Activated CD4-positive, alpha-beta memory T cell treated with anti-CD3 and anti-CD28 coated beads for 36 hours (primary cell): ENCODE measurements at regions not wholly inside any gene's neighbourhood (a gene's known extent, or its start where the extent isn't known, plus 50 kb on each side); places are given as distances from the start of the nearest gene placed in this dataset.

ENCODE experiments used
- CTCF ChIA-PET: fragments of 350-600 bp; sonication (Branson Sonifier 250); formaldehyde crosslinking; loops from one replicate; lab custom pipeline; 2021; ENCODE audit warnings: antibody characterized with exemption, inconsistent platforms; lab: Charles Lee
- POLR2A ChIA-PET: fragments of 350-600 bp; sonication (Branson Sonifier 250); formaldehyde crosslinking; loops from one replicate; lab custom pipeline; 2021; ENCODE audit warnings: antibody characterized with exemption; lab: Charles Lee
- DNase-seq: peaks from one replicate; pipeline ENCODE4 v3.0.0-alpha.2; 2020
- H3K27ac Mint-ChIP-seq: one replicate; pipeline ENCODE4 v1.8.0; 2021; ENCODE audit warnings: mixed read lengths
- H3K27me3 Mint-ChIP-seq: one replicate; pipeline ENCODE4 v1.8.0; 2021; ENCODE audit warnings: mixed read lengths
- H3K36me3 Mint-ChIP-seq: one replicate; pipeline ENCODE4 v1.8.0; 2021; ENCODE audit warnings: mixed read lengths
- H3K4me1 Mint-ChIP-seq: one replicate; pipeline ENCODE4 v1.8.0; 2021; ENCODE audit warnings: low read depth, mixed read lengths
- H3K4me3 Mint-ChIP-seq: one replicate; pipeline ENCODE4 v1.8.0; 2021; ENCODE audit warnings: mild to moderate bottlenecking, mixed read lengths
- H3K9me3 Mint-ChIP-seq: one replicate; pipeline ENCODE4 v1.8.0; 2021; ENCODE audit warnings: mixed read lengths
- intact Hi-C: fragments of 100-400 bp; cut with micrococcal nuclease; formaldehyde crosslinking; loops from one replicate; pipeline ENCODE4 v1.15.1; 2023

GRCh38 chr10:63720676-63721075, 199.5 kb downstream of the REEP3 start:
- intact Hi-C loops = loop anchor here (1.0 to 2.0 kb wide), 5 partner anchors 47 to 553 kb away; no protein-coding TSS in a partner anchor
- DNase-seq = no peak
- POLR2A ChIA-PET = interaction anchor here (0.7 to 0.9 kb wide), 2 partner anchors 15 to 452 kb away, joined by 3 to 4 read pairs; no protein-coding TSS in a partner anchor
- no peaks in the 10 kb centered on the region for H3K9me3 Mint-ChIP-seq
- H3K4me3 Mint-ChIP-seq = no peak overlapping the region
- no peak overlapping the region for H3K27ac Mint-ChIP-seq
- peaks cover 7% of the 10 kb centered on the region for H3K4me1 Mint-ChIP-seq
- CTCF ChIA-PET = interaction anchor here (0.6 to 9.3 kb wide), 77 partner anchors 8 to 1126 kb away, joined by 3 to 319 read pairs (median 4); partner anchors contain the start of genes JMJD1C, NRBF2 and REEP3
- no peaks in the 10 kb centered on the region for H3K36me3 Mint-ChIP-seq
- peaks cover 5% of the 10 kb centered on the region for H3K27me3 Mint-ChIP-seq

GRCh38 chr10:63722537-63722936, 201.3 kb downstream of the REEP3 start:
- no peaks in the 10 kb centered on the region for H3K36me3 Mint-ChIP-seq
- H3K9me3 Mint-ChIP-seq = no peaks in the 10 kb centered on the region
- H3K4me1 Mint-ChIP-seq = peaks cover 7% of the 10 kb centered on the region
- POLR2A ChIA-PET = no interaction called here
- no peak for DNase-seq
- H3K27me3 Mint-ChIP-seq = peaks cover 19% of the 10 kb centered on the region
- CTCF ChIA-PET = interaction anchor here (1.4 to 9.3 kb wide), 5 partner anchors 60 to 565 kb away, joined by 3 to 319 read pairs (median 48); no protein-coding TSS in a partner anchor
- H3K4me3 Mint-ChIP-seq = no peak overlapping the region
- intact Hi-C loops = no loop called here
- no peak overlapping the region for H3K27ac Mint-ChIP-seq

- H3K4me3 Mint-ChIP-seq = no peak overlapping the region
- POLR2A ChIA-PET = no interaction called here
- peaks cover 21% of the 10 kb centered on the region for H3K27me3 Mint-ChIP-seq
- H3K9me3 Mint-ChIP-seq = no peaks in the 10 kb centered on the region
- H3K4me1 Mint-ChIP-seq = peaks cover 7% of the 10 kb centered on the region
- H3K36me3 Mint-ChIP-seq = no peaks in the 10 kb centered on the region
- no peak overlapping the region for H3K27ac Mint-ChIP-seq
- CTCF ChIA-PET = interaction anchor here (1.4 to 9.3 kb wide), 3 partner anchors 61 to 566 kb away, joined by 3 to 319 read pairs (median 48); no protein-coding TSS in a partner anchor
- no peak for DNase-seq
- intact Hi-C loops = no loop called here
Observed at GRCh38 chr10:63723320-63723719, 202.1 kb downstream of the REEP3 start.

GRCh38 chr10:63723741-63724140, 202.5 kb downstream of the REEP3 start:
- peaks cover 7% of the 10 kb centered on the region for H3K4me1 Mint-ChIP-seq
- no peaks in the 10 kb centered on the region for H3K36me3 Mint-ChIP-seq
- ChIA-PET POLR2A (no interaction called here), CTCF (interaction anchor here (1.4 to 9.3 kb wide), 3 partner anchors 61 to 567 kb away, joined by 3 to 319 read pairs (median 48); no protein-coding TSS in a partner anchor)
- no peaks in the 10 kb centered on the region for H3K9me3 Mint-ChIP-seq
- H3K27me3 Mint-ChIP-seq = peaks cover 21% of the 10 kb centered on the region
- H3K27ac Mint-ChIP-seq = no peak overlapping the region
- intact Hi-C loops = no loop called here
- H3K4me3 Mint-ChIP-seq = no peak overlapping the region
- DNase-seq = no peak

GRCh38 chr10:63724922-63725321, 203.7 kb downstream of the REEP3 start:
- Mint-ChIP-seq H3K4me1 (peaks cover 7% of the 10 kb centered on the region), H3K4me3 (no peak overlapping the region), H3K27me3 (peaks cover 26% of the 10 kb centered on the region), H3K27ac (no peak overlapping the region), H3K9me3 (no peaks in the 10 kb centered on the region), H3K36me3 (no peaks in the 10 kb centered on the region)
- no peak for DNase-seq
- ChIA-PET CTCF (no interaction called here), POLR2A (no interaction called here)
- intact Hi-C loops = no loop called here

GRCh38 chr10:63726867-63727266, 205.7 kb downstream of the REEP3 start:
- H3K4me3 Mint-ChIP-seq = no peak overlapping the region
- intact Hi-C loops = no loop called here
- peaks cover 30% of the 10 kb centered on the region for H3K27me3 Mint-ChIP-seq
- no peaks in the 10 kb centered on the region for H3K36me3 Mint-ChIP-seq
- no peaks in the 10 kb centered on the region for H3K9me3 Mint-ChIP-seq
- no peak for DNase-seq
- POLR2A ChIA-PET = no interaction called here
- H3K4me1 Mint-ChIP-seq = no peaks in the 10 kb centered on the region
- CTCF ChIA-PET = no interaction called here
- H3K27ac Mint-ChIP-seq = no peak overlapping the region

GRCh38 chr10:63727636-63728035, 206.4 kb downstream of the REEP3 start:
- CTCF ChIA-PET = no interaction called here

GRCh38 chr10:63735305-63735704, 214.1 kb downstream of the REEP3 start:
- H3K36me3 Mint-ChIP-seq = no peaks in the 10 kb centered on the region

More at GRCh38 chr10:63727636-63728035, 206.4 kb downstream of the REEP3 start:
- POLR2A ChIA-PET = no interaction called here
- Mint-ChIP-seq H3K27ac (no peak overlapping the region), H3K9me3 (no peaks in the 10 kb centered on the region), H3K4me3 (no peak overlapping the region), H3K36me3 (no peaks in the 10 kb centered on the region), H3K27me3 (peaks cover 30% of the 10 kb centered on the region), H3K4me1 (no peaks in the 10 kb centered on the region)
- intact Hi-C loops = no loop called here
- no peak for DNase-seq

GRCh38 chr10:63738410-63738809, 217.2 kb downstream of the REEP3 start:
- Mint-ChIP-seq H3K4me3 (no peak overlapping the region), H3K4me1 (no peaks in the 10 kb centered on the region), H3K36me3 (no peaks in the 10 kb centered on the region), H3K27ac (no peak overlapping the region), H3K9me3 (no peaks in the 10 kb centered on the region), H3K27me3 (peaks cover 4% of the 10 kb centered on the region)
- intact Hi-C loops = no loop called here
- ChIA-PET POLR2A (no interaction called here), CTCF (no interaction called here)
- DNase-seq = no peak

More at GRCh38 chr10:63735305-63735704, 214.1 kb downstream of the REEP3 start:
- intact Hi-C loops = no loop called here
- no peaks in the 10 kb centered on the region for H3K9me3 Mint-ChIP-seq
- POLR2A ChIA-PET = no interaction called here
- no peak for DNase-seq
- H3K27ac Mint-ChIP-seq = no peak overlapping the region
- H3K4me3 Mint-ChIP-seq = no peak overlapping the region
- no peaks in the 10 kb centered on the region for H3K4me1 Mint-ChIP-seq
- peaks cover 4% of the 10 kb centered on the region for H3K27me3 Mint-ChIP-seq
- CTCF ChIA-PET = no interaction called here

GRCh38 chr10:63744060-63744941, 223.1 kb downstream of the REEP3 start:
- no peak for DNase-seq
- no peaks in the 10 kb centered on the region for H3K36me3 Mint-ChIP-seq

GRCh38 chr10:63749915-63750314, 228.7 kb downstream of the REEP3 start:
- no peak overlapping the region for H3K4me3 Mint-ChIP-seq
- intact Hi-C loops = no loop called here
- H3K27ac Mint-ChIP-seq = no peak overlapping the region
- CTCF ChIA-PET = no interaction called here
- H3K27me3 Mint-ChIP-seq = peaks cover 4% of the 10 kb centered on the region
- no peaks in the 10 kb centered on the region for H3K9me3 Mint-ChIP-seq
- DNase-seq = no peak
- no peaks in the 10 kb centered on the region for H3K4me1 Mint-ChIP-seq
- no peaks in the 10 kb centered on the region for H3K36me3 Mint-ChIP-seq
- POLR2A ChIA-PET = no interaction called here

More at GRCh38 chr10:63744060-63744941, 223.1 kb downstream of the REEP3 start:
- Mint-ChIP-seq H3K27ac (no peak overlapping the region), H3K4me1 (no peaks in the 10 kb centered on the region), H3K9me3 (no peaks in the 10 kb centered on the region), H3K27me3 (peaks cover 5% of the 10 kb centered on the region), H3K4me3 (no peak overlapping the region)
- intact Hi-C loops = no loop called here
- ChIA-PET CTCF (interaction anchor here (0.6 kb wide), 1 partner anchor 314 kb away, joined by 3 read pairs; no protein-coding TSS in a partner anchor), POLR2A (no interaction called here)

- Mint-ChIP-seq H3K36me3 (no peaks in the 10 kb centered on the region), H3K27me3 (peaks cover 4% of the 10 kb centered on the region), H3K9me3 (no peaks in the 10 kb centered on the region), H3K4me1 (no peaks in the 10 kb centered on the region), H3K27ac (no peak overlapping the region), H3K4me3 (no peak overlapping the region)
- intact Hi-C loops = no loop called here
- no peak for DNase-seq
- CTCF ChIA-PET = interaction anchor here (1.4 kb wide), 1 partner anchor 32 kb away, joined by 3 read pairs; no protein-coding TSS in a partner anchor
- POLR2A ChIA-PET = no interaction called here
Observed at GRCh38 chr10:63751836-63752235, 230.6 kb downstream of the REEP3 start.
